GM21723 (cell line): ENCODE measurements at regions not wholly inside any gene's neighbourhood (a gene's known extent, or its start where the extent isn't known, plus 50 kb on each side); places are given as distances from the start of the nearest gene placed in this dataset.

Source experiments
- ATAC-seq: cut with Tn5 transposase; IDR thresholded peaks from one replicate; pipeline ENCODE4 v1.9.1; 2021; ENCODE audit warnings: mild to moderate bottlenecking, moderate library complexity; ENCODE audit not compliant: unreplicated experiment

GRCh38 chr13:73599232-73600128, 534.7 kb downstream of the KLF12 start:
- ATAC-seq, result no peak

DNA sequence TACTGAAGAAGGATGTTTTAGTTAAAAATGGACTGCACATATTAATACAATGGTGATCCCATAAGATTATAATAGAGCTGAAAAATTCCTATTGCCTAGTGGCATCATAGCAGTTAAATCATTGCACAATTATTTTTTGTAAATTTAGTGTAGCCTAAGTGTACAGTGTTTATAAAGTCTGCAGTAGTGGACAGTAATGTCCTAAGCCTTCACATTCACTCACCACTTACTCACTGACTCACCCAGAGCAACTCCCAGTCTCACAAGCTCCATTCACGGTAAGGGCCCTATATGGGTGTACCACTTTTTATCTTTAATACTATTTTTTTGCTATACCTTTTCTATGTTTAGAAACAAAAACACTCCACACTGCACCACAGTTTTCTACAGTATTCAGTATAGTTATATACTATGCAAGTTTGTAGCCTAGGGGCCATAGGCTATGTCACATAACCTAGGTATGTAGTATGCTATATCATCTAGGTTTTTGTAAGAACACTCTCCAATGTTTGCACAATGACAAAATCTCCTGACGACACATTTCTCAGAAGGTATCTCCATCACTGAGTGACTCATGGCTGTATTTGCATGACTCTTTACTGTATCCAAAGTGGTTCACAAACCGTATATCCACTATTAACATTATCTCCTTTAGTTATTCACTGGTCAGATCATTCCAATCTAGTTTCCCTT, 536.0 kb downstream of the KLF12 start:
- no peak for ATAC-seq

DNA sequence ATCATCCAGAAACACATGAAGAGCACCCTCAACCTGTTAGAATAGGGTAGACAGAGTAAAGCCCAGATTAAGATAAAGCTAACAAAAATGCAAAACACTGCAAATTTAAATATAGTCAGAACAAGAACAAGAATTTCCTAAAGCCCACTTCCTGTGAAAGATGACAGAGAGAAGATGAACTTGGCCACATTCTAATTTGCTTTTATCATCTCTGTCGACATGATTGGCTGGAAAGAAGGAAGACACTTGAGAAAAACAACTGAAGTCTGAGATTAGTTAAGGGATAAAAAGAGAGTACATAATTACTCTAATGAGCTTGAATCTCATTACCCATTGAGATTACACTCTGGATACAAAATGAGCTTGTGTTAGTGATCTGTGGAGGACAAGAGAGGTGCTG, 537.6 kb downstream of the KLF5 start:
- no peak for ATAC-seq

GRCh38 chr13:73593199-73593765, 534.5 kb downstream of the KLF5 start:
- ATAC-seq, result no peak

- ATAC-seq, result no peak
Measured at GRCh38 chr13:73591861-73592260, 533.1 kb downstream of the KLF5 start.

DNA sequence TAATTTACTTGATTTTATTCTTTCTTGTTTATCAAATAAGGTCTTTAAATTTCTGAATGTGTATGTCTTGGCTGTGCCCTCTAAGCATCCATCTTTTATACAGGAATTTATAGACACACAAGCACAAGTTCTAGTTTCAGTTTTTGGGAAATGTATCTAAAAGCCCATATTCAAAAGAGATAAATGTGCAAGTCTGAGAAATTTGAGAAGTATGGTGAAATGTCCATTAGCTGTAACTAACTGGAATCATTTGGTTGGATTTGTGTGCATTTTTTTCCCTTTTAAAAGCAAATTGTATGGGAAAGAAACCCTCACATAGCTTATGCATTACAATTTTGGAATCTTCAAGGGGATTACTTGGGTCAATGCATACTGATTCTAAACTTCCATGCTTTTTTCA, 532.0 kb downstream of the KLF5 start:
- no peak for ATAC-seq

GRCh38 chr13:73585236-73585635, 526.4 kb downstream of the KLF5 start:
- no peak for ATAC-seq

DNA sequence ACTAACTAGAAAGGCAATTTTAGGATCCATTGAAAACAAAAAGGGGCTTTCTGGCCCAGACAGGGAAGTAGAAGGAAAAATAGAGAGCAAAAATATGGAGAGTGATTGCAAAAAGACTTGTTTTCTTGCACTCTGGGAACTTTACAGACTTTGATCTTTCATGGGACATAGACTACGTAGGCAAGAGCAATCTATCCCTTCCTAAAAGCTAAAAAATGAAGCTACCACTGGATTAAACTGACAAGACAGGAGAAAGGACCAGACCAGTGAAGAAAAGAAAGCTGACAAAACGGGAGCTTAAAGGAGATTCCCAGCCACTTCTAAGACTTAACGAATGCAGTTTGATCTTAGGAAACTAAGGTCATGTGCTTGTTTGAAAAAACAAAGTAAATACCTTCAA, 524.5 kb downstream of the KLF5 start:
- no peak for ATAC-seq

GRCh38 chr13:73580513-73581267, 521.9 kb downstream of the KLF5 start:
- no peak for ATAC-seq

DNA sequence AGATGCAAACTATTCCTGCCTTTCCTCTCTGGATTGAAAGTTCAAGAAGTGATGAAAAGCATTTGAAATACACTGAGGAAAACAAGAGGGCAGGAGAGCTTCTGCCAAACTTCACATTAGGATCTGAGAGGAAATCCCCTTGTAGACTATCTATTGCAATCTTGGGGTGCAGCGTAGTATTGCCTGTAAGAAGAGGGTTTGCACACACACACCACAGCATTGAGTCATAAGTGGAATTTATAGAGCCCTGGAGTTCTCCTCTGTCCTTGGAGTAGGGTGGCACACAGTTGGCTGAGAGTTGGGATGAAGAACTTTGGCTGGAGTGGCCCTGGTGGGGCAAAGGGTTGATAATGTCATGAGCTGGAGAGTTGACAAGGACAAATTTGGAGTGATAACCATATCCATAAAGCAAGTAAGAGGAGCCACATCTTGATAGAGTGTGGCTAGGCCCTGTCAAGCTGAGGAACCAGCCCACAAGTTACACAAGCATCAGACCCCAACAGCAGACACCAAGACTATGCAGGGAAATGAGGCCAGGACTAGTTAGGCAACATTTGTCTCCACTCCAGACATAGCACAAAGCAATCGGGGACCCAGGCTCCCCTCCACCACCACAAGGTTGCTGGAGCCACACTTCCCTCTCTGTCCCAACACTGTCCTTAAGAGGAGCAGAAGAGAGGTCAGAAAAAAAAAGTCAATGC, 520.9 kb downstream of the KLF5 start:
- no peak for ATAC-seq

DNA sequence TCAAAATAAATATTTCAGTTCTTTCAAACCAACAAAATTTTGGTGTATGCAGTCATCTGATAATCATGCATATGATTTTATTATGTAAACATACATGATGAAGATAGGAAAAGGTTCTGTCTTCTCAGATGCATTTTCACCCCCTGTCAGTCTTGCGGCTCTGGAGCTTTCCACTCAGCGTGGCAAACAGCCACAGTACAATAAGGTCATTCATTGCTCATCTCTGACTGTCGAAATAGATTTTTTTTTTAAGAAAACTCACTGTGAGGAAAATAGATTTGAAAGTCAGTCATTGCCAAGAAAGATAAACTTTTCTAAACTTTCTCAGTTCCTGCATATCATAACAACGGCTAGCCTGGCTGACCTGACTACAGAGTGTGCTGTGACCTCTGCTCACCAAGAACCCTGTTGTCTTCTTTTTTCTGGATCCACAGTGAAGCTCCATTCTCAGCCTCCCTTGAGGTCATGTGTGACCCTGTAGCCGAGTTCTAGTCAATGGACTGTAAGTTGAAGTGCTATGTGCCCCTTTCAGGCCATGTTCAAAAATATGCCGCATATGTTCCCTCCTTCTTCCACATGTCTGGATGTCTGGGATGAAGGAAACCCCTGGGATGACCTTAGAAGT, 519.6 kb downstream of the KLF5 start:
- ATAC-seq, result no peak

- no peak for ATAC-seq
Measured at GRCh38 chr13:73576291-73576690, 517.5 kb downstream of the KLF5 start.

DNA sequence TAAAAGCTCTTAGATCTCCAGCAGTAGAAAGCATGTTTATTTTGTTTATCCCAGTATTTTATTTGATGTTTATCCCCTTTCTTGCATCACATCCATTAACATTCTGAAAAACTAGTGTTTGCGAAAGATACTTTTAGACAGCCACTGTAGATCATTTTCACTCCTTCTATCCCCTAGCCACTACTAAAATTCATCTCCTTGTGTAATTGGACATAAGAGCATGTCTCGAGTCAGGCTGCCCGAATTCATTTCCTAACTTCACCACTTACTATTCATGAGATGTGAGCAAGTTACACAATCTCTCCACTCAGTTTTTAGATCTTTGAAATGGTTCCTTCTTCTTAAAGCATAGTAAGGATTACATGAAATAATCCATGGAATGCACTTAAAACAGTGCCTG, 514.0 kb downstream of the KLF5 start:
- ATAC-seq, result no peak

GRCh38 chr13:73571376-73571775, 512.6 kb downstream of the KLF5 start:
- no peak for ATAC-seq

- no peak for ATAC-seq
Measured at GRCh38 chr13:73556902-73557301, 498.1 kb downstream of the KLF5 start.

- no peak for ATAC-seq
Measured at GRCh38 chr13:73556128-73556527, 497.3 kb downstream of the KLF5 start.

DNA sequence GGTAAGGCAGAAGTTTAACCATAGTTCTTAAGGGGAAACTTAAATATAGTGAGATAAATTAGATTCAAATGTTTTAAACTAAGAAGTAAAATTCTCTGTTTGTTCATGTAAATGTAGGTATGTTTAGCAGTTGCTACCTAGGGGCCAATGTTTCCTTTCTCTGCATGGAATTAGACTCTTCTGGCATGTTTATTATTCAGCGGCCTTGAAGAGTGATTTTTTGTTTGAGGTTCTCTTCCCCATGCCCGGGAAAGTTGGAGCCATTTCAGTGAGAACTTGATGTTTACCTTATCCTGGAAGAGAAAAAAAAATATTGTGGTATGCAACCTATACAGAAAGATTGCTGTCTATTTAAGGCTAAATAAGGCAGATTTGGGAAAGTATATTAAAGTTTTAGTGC, 492.9 kb downstream of the KLF5 start:
- ATAC-seq, result no peak

GRCh38 chr13:73549717-73550116, 490.9 kb downstream of the KLF5 start:
- ATAC-seq, result no peak

DNA sequence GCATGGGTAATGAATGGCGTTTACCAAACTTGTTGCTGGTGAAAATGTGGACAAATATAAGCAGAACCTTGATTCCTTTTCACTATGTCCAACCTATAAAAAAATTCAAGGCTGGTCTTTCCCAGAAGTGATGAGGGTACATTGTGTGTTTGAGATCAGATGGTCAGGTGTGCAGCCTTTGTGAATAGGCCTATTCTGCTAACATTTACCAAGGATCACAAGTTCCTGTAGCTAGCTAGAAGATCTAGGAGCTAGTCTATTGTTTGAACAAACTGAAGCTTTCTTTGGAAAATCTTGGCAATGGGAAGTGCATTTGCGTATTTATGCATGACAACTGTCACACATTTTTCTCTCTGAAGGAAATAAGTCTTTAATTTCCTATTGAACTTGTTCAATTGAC, 489.6 kb downstream of the KLF5 start:
- no peak for ATAC-seq

- ATAC-seq, result no peak
Measured at GRCh38 chr13:73547239-73547638, 488.4 kb downstream of the KLF5 start.
